ENCODE measurements at regions not wholly inside any gene's neighbourhood (a gene's known extent, or its start where the extent isn't known, plus 50 kb on each side); places are given as distances from the start of the nearest gene placed in this dataset.
A peak's percentile ranks its signal among the peaks of the same experiment; 100 is the strongest.
"Not testable (repeated sequence)": the region's sequence is repeated elsewhere in the genome, so short reads cannot be mapped to it uniquely, and the experiment has no call there.

DNA sequence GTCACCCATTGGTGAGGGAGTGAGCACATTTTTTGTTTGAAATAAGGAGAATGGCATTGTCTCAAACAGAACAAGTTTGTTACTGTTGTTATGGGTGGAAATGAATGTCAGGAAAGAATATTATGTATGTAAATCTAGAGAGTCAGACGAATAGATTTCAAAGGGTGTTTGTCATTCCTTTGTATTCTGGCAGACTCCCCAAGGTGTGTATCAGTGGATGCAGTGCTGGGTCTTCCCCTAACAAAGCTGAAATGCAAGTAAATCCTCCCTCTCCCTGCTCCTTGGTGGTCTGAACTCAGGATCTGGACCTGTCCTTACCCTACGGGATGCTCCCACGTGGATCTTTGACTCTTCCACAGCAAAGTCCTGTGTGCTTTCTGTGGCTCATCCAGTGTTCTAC, 139.5 kb upstream of the ZNF516 start:
- no peak for DNase-seq

DNA sequence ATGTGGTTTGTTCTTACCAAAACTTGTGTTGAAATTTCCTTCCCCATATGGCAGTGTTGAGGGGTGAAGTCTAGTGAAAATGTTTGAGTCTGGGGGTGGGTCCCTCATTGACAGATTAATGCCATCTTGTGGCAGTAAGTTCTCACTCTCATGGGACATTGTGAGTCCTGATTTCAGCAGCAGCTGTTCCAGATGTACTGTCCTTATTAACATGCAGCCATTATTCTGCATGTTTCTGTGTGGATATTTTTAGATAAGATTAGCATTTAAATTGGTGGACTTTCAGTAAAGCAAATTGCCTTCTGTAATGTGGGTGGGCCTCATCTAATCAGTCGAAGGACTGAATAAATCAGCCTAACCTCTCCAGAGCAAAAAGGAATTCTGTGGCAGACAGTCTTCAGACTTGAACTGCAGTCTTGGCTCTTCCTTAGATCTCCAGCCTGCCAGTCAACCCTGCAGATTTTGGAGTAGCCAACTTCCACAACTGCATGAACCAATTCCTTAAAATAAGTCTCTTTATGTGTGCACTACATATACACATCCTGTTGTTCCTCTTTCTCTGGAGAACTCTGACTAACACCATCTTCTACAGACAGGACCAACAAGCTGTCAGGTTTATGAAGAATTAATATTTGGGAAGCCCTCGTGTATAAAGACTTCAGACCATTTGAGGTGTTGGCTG, 138.7 kb upstream of the ZNF516 start:
- no peak for DNase-seq

DNA sequence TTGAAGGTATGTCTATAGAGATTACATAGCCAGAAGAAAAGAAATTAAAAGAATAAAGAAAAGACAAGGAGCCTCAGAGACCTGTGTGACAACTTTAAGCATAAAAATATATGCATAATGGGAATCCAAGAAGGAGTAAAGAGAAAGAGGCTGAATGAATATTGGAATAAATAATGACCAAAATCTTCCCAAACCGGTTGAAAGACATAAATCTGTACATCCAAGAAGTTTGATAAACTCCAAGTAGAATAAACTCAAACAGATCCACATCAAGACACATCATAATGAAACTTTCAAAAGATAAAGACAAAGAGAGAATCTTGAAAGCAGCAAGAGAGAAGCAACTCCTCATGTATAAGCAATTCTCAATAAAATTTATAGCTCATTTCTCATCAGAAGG, 132.4 kb upstream of the ZNF516 start:
- no peak for DNase-seq

DNA sequence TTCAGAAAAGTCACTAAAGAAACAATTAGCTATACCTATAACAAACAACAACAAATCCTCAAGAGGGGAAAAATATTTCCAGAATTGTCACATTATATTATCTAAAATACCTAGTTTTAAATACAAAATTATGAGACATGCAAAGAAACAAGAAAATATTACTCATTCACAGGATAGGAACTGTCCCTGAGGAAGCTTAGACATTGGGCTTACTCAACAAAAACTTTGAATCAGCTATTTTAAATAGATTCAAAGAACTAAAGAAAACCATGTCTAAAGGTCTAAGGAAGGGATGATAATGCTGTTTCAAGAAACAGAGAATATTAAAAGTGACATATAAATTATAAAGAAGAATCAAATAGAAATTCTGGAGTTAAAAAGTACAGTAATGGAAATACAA, 131.9 kb upstream of the ZNF516 start:
- DNase-seq = no peak

DNA sequence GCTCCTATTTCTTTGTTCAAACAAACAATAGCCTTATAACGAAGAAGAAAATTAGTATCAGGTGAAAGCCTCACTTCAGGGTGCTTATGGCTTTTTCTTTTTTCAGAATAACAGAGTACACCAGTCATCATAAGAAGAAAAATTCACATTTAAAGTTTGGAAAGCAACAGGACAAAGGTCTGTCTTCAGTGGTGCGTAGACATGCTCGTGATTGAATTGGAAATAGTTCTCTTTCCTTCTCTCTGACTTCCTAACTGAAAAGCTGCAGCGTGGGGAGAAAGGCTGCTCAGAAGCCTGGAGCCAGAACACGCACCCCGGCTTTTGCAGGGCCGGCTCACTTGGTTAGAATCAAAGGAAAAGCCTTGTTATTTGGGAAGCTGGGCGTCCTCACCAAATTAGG, 127.6 kb upstream of the ZNF516 start:
- DNase-seq = peak; percentile 12

DNA sequence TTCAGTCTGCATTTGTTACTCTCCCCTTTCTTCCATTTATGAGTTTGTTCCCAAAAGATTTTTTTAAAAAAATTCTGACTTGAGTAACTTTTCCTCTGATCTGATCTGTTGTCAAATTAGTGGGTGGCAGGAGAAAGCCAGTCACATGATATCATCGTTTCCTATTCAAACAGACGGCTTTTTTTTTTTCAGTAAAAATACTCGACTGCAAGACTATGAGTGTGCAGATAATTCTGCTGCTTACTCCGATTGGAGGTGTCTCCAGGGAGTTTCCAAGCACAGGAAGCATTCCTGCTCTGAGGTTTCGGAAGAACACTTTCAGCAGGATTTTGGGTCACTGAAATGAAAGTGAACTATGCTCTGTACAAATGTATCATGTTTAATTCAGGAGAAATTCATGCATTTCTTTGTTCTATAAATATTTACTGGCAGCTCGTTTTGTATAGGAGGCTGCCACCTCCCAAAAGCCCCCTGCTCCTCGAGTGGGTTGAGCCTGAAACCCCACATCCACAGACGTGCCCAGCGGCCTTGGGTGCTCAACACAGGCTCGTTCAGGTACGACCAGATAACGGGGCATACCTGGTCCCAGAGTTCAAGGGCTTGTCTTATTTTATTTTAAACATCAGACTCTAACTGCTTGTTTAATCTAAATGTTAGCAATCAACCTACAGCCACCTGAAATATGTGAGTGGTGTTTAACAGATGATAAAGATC, 126.9 kb upstream of the ZNF516 start:
- DNase-seq = peak; percentile 30

DNA sequence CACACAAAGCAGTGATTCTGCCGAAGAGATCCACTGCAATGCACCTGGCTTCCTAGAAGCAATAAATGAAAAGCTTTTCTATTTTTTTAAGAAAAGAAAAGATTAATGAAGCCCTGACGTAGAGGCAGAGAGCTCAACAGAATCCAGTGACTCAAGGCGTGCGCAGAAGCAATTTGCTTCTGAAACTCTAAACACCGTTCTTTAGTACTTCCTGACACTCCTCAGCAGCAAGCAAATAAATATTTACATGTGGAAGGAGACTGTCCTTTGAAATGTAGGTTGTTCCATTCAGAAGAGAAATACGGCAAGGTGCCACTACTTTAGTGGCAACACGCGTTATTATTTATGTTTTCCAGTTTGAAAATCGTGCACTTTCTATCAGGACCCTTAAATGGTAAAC, 126.2 kb upstream of the ZNF516 start:
- DNase-seq = peak; percentile 59

DNA sequence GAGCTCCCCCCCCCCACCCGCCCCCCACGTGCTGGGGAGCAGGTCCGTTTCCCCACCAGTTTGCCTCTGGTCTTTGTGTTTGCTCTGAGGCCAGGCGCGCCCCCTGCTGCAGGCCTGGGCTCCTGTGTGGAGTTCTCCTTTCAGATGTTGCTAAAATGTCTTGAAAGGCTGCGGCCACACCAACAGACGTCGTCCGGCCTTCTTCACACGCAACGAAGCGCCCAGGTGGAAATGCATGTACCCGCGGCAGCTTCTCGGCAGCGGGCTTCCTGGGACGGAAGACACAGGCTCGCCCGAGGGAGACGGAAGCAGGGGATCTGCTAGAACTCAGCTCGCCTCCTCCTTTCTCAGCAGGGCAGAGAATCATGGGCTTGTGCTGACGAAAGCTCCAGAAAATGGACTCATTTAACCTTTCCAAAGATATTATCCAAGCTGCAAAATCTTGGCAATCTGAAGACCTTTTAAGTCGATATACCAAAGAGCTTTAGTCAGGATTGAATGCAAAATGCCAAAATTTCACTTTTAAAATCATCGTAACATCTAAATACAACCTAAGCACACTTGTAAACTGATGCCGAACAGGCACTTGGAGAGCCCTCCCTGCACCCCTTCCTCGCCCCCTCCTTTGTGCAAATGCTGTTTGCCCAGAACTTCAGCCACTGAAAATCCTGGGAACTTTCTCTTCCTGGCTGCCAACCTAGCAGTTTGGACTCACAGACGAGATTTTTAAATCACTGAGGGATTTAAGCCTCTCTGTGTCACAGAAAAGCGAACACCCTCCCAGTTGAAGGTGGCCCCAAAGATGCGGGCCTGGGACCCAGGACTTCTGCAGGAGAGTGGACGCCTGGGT, 125.5 kb upstream of the ZNF516 start:
- peak; percentile 84 for DNase-seq

DNA sequence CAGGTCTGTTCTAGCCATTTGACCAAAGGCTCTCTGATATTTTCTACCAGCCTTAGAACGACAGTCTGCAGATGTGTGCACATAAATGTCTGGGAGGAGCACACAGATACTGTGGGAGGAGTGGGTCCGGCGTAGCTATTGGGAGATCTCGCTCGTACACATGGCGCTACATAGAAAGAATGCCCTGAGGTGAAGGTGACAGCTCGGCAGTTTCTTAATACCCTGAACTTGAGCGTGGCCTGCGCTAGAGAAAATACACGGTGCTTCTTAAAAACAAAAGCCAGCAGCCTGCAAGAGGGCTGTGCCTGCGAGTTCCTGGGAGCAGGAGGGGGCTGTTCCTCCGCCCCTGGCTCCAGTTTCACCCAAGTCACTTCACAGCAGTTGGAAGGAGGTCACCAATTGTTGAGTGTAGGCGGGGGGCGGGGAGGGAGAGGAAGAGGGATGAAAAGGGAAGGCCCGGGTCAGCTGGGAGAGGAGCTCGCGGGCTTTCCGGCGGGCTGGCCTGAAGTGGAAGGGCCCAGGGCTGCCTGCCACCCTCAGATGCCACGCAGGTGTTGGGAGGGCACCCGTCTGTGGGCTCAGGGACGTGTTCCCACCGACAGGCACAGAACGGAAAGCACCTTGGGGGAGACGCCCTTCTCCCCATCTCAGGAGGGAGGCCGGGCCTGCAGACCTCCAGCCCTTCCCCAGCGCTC, 124.7 kb upstream of the ZNF516 start:
- peak; percentile 86 for DNase-seq

DNA sequence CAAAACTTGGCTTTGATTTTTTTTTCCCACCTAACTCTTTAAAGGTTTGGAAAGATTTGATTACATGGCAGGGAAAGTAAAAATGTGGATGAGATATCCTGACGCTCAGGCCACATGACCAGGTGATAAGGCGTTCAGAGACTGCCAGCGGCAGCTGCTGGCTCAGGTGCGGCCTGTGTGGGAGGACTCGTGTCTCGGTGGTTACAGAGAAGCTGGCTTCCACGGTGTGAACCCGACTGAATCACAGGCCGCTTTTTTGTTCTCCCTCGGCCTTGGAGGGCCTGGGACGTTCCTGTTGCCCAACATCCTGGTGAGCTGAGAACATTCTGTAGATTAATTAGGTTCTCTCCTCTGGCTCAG, 124.2 kb upstream of the ZNF516 start:
- DNase-seq = peak; percentile 53

DNA sequence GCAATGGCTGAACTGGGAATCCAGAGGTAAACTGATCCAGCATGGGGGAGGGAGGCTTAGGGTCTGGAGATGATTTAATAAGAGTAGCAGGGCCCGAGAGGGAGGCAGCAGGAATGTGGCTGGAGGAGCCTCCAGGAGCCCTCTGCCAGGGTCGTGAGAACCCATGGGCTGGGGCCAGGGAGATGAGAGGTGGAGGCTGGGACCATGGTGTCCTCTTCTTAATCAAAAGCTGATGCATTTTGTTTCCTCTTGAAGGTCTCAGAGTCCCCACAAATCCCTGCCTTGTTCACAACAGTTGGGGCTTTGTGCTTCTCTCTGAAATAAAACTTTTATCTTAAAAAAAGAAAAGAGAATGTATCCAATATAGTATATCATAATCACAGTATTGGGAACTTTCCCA, 123.7 kb upstream of the ZNF516 start:
- no peak for DNase-seq

DNA sequence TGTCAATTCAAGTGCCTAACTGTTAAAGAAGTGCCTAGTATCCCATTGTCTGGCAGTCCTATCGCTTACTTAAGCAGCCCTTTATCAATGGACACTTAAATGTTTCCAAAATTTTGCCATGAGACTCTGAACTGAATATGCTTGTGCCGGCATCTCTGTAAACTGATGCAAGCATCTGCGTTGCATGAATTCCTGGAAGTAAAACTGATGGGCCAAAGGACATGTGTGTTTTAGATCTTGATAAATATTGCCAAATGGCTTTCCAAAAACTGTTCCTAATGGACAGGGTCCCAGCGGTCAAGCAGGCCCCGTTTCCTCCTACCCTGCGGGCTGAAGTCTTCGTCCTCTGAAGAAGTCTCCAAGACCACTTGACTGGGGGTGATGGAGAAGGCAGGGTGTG, 121.3 kb upstream of the ZNF516 start:
- DNase-seq = no peak

DNA sequence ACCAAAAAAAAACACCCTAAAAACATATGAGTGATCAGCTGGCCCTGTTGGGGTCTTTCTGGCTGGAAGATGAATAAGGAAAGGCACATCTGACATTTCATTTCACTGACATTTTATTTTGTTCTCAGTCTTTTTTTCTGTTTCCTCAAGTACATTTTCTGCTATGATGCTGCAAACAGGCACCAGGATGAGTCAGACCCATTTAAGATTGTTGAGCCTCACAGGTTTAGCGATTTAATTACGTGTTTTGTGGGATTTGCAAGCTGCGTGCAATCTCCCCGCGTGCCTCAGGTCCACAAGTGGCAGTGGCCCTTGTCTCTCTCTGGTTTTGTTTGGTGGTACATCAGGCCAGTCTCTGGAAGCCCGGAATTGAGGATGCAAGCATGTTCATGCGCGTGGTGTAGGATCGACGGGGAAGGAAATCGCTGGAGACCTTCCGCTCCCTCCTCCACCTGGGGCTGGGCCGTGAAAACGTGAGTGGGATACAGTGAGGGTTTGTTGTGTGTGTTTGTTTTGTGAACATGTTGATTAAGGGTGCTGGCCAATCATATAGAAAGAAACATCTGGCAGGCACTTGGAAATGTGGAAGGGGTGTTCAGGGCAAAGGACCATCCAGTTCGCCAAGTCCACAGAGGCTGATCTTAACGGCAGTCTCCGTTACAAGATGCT, 120.2 kb upstream of the ZNF516 start:
- no peak for DNase-seq

DNA sequence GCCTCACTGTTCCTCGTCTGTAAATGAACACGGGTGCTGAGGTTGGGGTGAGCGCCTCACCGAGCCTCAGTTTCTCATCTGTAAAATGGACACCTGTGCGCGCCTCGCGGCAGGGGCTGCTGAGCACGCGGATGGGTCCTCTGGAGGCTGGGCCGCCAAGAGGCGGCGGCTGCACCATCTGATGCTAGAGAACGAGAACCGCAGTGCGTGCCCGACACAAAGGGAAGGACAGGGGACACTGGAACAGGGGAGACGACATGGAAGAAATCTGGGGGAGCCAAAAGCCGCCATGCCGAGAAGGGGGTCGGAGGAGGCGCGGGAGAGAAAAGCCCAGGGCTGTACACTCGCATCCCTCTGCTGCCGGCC, 118.7 kb upstream of the ZNF516 start:
- no peak for DNase-seq

DNA sequence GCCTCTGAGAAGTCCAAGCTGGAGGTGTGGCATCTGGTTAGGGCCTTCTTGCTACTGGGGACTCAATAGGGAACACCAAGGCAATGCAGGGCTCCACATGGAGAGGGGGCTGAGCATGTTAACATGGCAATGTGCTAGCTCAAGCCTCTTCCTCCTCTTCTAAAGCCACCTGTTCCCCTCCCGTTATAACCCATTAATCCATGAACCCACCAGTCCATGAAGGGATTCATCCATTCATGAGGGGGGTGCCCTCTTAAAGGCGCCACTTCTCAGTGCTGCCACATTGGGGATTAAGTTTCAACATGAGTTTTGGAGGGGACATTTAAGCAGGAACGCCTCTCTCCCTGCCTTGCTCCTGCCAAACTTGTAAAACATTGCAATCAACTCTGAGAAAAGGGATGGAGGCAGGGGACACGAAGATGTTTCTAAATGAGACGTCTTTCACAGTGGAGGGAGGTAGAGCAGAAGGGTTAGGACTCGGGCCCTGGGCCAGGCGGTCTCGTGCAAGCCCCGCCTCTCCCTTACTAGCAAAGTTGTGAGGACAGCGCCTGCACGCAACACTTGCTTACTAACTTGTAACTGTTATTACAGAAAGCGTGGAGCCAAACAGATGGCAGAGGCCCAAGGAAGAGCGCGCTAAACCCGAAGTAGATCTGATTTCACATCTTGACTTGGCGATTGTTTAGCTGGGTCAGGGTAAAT, 118.2 kb upstream of the ZNF516 start:
- DNase-seq = peak; percentile 36

DNA sequence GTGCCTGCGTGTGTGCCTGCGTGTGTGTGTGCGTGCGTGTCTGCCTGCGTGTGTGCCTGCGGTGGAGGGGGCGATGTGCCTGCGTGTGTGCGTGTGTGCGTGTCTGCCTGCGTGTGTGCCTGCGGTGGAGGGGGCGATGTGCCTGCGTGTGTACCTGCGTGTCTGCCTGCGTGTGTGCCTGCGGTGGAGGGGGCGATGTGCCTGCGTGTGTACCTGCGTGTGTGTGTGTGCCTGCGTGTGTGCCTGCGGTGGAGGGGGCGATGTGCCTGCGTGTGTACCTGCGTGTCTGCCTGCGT, 116.7 kb upstream of the ZNF516 start:
- DNase-seq = not testable (repeated sequence)

DNA sequence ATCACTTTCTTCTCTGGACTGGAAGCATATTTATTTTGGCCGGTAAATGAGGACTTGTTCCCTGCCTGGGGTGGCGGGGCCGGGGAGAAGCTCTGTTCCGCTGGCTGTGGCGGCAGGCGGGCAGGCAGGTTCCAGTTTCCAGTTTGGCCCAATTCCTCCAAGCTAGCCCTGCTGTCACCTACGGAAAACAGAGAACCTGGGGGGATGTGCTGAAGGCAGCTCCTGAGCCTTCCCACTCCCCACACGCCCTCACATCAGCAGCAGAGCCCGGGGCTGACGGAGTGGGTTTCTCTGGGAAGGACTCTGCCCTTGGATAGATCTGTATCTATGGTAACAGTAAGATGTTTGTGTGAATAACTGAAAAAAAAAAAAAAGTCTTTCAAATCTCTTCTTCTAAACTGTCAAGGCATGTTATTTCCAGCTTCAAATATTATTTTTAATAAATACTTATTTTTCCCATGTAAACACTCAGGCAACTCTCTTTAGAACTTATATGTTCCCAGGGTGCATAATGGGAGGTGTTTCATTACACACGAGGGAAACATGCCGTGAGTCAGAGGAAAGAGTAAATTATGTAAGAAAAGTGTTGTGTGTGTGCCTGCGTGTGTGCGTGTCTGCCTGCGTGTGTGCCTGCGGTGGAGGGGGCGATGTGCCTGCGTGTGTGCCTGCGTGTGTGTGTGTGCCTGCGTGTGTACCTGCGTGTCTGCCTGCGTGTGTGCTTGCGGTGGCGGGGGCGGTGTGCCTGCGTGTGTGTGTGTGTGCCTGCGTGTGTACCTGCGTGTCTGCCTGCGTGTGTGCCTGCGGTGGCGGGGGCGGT, 116.1 kb upstream of the ZNF516 start:
- peak; percentile 43 for DNase-seq

DNA sequence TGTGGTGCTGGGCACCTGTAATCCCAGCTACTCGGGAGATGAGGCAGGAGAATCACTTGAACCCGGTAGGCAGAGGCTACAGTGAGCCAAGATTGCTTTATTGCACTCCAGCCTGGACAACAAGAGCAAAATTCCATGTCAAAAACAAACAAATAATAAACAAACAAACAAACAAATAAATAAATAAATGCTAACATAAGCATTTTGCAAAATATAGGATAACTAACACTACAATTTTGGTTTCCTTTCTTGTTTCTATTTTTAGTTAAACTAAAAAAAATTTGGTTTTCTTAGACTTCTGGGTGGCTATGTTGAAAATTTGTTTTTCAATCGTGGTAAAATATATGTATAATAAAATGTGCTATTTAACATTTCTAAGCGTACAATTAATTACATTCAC, 115.0 kb upstream of the ZNF516 start:
- no peak for DNase-seq

DNA sequence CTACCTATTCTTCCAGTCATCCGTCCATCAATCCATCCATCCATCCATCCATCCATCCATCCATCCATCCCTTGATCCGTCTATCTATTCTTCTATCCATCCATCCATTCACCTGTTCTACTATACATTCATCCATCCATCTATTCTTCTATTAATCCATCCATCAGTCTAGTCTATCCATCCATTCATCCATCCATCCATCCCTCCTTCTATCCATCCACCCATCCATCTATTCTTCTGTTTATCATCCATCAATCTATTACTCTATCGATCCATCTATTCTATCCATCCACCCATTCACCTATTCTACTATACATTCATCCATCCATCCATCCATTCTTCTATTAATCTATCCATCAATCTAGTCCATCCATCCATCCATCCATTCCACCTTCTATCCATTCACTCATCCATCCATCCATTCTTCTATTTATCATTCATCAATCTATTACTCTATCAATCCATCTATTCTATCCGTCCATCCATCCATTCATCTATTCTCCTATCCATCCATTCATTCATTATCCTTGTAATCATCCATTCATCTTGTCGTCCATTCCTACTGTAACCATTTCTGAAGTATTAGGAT, 110.4 kb upstream of the ZNF516 start:
- DNase-seq = no peak

DNA sequence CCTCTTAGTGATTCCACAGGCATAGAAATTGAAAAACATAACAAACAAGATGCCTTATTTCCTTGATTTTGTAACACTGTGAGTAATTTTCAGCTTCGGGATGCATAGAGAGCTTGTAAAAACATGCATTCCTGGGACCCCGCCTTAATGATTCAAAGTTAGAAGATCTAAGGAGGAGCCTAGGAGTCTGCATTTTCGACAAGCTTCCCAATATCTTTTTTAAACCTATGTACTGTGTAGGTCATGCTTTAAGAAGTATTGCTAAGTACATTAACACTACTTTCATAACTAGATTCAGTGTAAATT, 109.8 kb upstream of the ZNF516 start:
- no peak for DNase-seq
